ENCODE measurements at regions not wholly inside any gene's neighbourhood (a gene's known extent, or its start where the extent isn't known, plus 50 kb on each side); places are given as distances from the start of the nearest gene placed in this dataset.
"Not testable (repeated sequence)": the region's sequence is repeated elsewhere in the genome, so short reads cannot be mapped to it uniquely, and the experiment has no call there.

- Histone ChIP-seq H3K36me3 (ENCODE audit: insufficient read depth, low read length) (no peaks in the 10 kb centered on the region), H3K4me1 (ENCODE audit: control insufficient read depth, insufficient read depth, low read length, unreplicated experiment) (no peaks in the 10 kb centered on the region), H3K79me2 (ENCODE audit: control insufficient read depth, insufficient read depth, low read length, unreplicated experiment) (no peaks in the 10 kb centered on the region), H3K4me3 (ENCODE audit: low read depth, low read length) (no peak overlapping the region), H2AFZ (ENCODE audit: low read length, unreplicated experiment) (no peak overlapping the region), H3K27me3 (ENCODE audit: insufficient read depth, low read length) (no peaks in the 10 kb centered on the region), H3K27ac (ENCODE audit: low read depth, low read length) (no peak overlapping the region)
Observed at GRCh38 chr14:44453433-44454171, 53.5 kb downstream of the FSCB start.

GRCh38 chr14:44450232-44450631 is 56.9 kb downstream of the FSCB start:
- H3K79me2 ChIP-seq (ENCODE audit: control insufficient read depth, insufficient read depth, low read length, unreplicated experiment); H3K36me3 ChIP-seq (ENCODE audit: insufficient read depth, low read length); H3K27me3 ChIP-seq (ENCODE audit: insufficient read depth, low read length); H3K27ac ChIP-seq (ENCODE audit: low read depth, low read length); H3K4me1 ChIP-seq (ENCODE audit: control insufficient read depth, insufficient read depth, low read length, unreplicated experiment); H3K4me3 ChIP-seq (ENCODE audit: low read depth, low read length); H2AFZ ChIP-seq (ENCODE audit: low read length, unreplicated experiment): not testable (repeated sequence)

- no peak overlapping the region for H3K4me3 ChIP-seq (ENCODE audit: low read depth, low read length)
- no peaks in the 10 kb centered on the region for H3K27me3 ChIP-seq (ENCODE audit: insufficient read depth, low read length)
- no peaks in the 10 kb centered on the region for H3K36me3 ChIP-seq (ENCODE audit: insufficient read depth, low read length)
- no peak overlapping the region for H3K27ac ChIP-seq (ENCODE audit: low read depth, low read length)
- no peaks in the 10 kb centered on the region for H3K4me1 ChIP-seq (ENCODE audit: control insufficient read depth, insufficient read depth, low read length, unreplicated experiment)
- no peak overlapping the region for H2AFZ ChIP-seq (ENCODE audit: low read length, unreplicated experiment)
- no peaks in the 10 kb centered on the region for H3K79me2 ChIP-seq (ENCODE audit: control insufficient read depth, insufficient read depth, low read length, unreplicated experiment)
Observed at GRCh38 chr14:44449680-44450079, 57.4 kb downstream of the FSCB start.

- Histone ChIP-seq H3K36me3 (ENCODE audit: insufficient read depth, low read length) (no peaks in the 10 kb centered on the region), H2AFZ (ENCODE audit: low read length, unreplicated experiment) (no peak overlapping the region), H3K4me1 (ENCODE audit: control insufficient read depth, insufficient read depth, low read length, unreplicated experiment) (no peaks in the 10 kb centered on the region), H3K27ac (ENCODE audit: low read depth, low read length) (no peak overlapping the region), H3K4me3 (ENCODE audit: low read depth, low read length) (no peak overlapping the region), H3K79me2 (ENCODE audit: control insufficient read depth, insufficient read depth, low read length, unreplicated experiment) (no peaks in the 10 kb centered on the region), H3K27me3 (ENCODE audit: insufficient read depth, low read length) (no peaks in the 10 kb centered on the region)
Observed at GRCh38 chr14:44448951-44449358, 58.1 kb downstream of the FSCB start.

GRCh38 chr14:44446965-44447364 is 60.1 kb downstream of the FSCB start:
- H3K27ac ChIP-seq (ENCODE audit: low read depth, low read length) = no peak overlapping the region
- no peaks in the 10 kb centered on the region for H3K36me3 ChIP-seq (ENCODE audit: insufficient read depth, low read length)
- no peak overlapping the region for H2AFZ ChIP-seq (ENCODE audit: low read length, unreplicated experiment)
- H3K4me1 ChIP-seq (ENCODE audit: control insufficient read depth, insufficient read depth, low read length, unreplicated experiment) = no peaks in the 10 kb centered on the region
- H3K79me2 ChIP-seq (ENCODE audit: control insufficient read depth, insufficient read depth, low read length, unreplicated experiment) = no peaks in the 10 kb centered on the region
- no peak overlapping the region for H3K4me3 ChIP-seq (ENCODE audit: low read depth, low read length)
- no peaks in the 10 kb centered on the region for H3K27me3 ChIP-seq (ENCODE audit: insufficient read depth, low read length)

GRCh38 chr14:44444454-44444853 is 62.6 kb downstream of the FSCB start:
- H3K27me3 ChIP-seq (ENCODE audit: insufficient read depth, low read length) = no peaks in the 10 kb centered on the region
- no peaks in the 10 kb centered on the region for H3K79me2 ChIP-seq (ENCODE audit: control insufficient read depth, insufficient read depth, low read length, unreplicated experiment)
- H3K36me3 ChIP-seq (ENCODE audit: insufficient read depth, low read length) = no peaks in the 10 kb centered on the region

GRCh38 chr14:44438936-44439335 is 68.1 kb downstream of the FSCB start:
- Histone ChIP-seq H3K27ac (ENCODE audit: low read depth, low read length) (no peak overlapping the region), H3K36me3 (ENCODE audit: insufficient read depth, low read length) (no peaks in the 10 kb centered on the region), H3K27me3 (ENCODE audit: insufficient read depth, low read length) (no peaks in the 10 kb centered on the region), H3K4me1 (ENCODE audit: control insufficient read depth, insufficient read depth, low read length, unreplicated experiment) (no peaks in the 10 kb centered on the region), H3K4me3 (ENCODE audit: low read depth, low read length) (no peak overlapping the region), H2AFZ (ENCODE audit: low read length, unreplicated experiment) (no peak overlapping the region), H3K79me2 (ENCODE audit: control insufficient read depth, insufficient read depth, low read length, unreplicated experiment) (no peaks in the 10 kb centered on the region)

More at GRCh38 chr14:44444454-44444853, 62.6 kb downstream of the FSCB start:
- no peak overlapping the region for H3K27ac ChIP-seq (ENCODE audit: low read depth, low read length)
- no peak overlapping the region for H3K4me3 ChIP-seq (ENCODE audit: low read depth, low read length)
- no peak overlapping the region for H2AFZ ChIP-seq (ENCODE audit: low read length, unreplicated experiment)
- H3K4me1 ChIP-seq (ENCODE audit: control insufficient read depth, insufficient read depth, low read length, unreplicated experiment) = no peaks in the 10 kb centered on the region

- Histone ChIP-seq H3K27me3 (ENCODE audit: insufficient read depth, low read length) (no peaks in the 10 kb centered on the region), H3K4me1 (ENCODE audit: control insufficient read depth, insufficient read depth, low read length, unreplicated experiment) (no peaks in the 10 kb centered on the region), H2AFZ (ENCODE audit: low read length, unreplicated experiment) (no peak overlapping the region), H3K27ac (ENCODE audit: low read depth, low read length) (no peak overlapping the region), H3K36me3 (ENCODE audit: insufficient read depth, low read length) (no peaks in the 10 kb centered on the region), H3K4me3 (ENCODE audit: low read depth, low read length) (no peak overlapping the region), H3K79me2 (ENCODE audit: control insufficient read depth, insufficient read depth, low read length, unreplicated experiment) (no peaks in the 10 kb centered on the region)
Observed at GRCh38 chr14:44438221-44438620, 68.9 kb downstream of the FSCB start.

- Histone ChIP-seq H3K79me2 (ENCODE audit: control insufficient read depth, insufficient read depth, low read length, unreplicated experiment) (no peaks in the 10 kb centered on the region), H3K36me3 (ENCODE audit: insufficient read depth, low read length) (no peaks in the 10 kb centered on the region), H3K4me3 (ENCODE audit: low read depth, low read length) (no peak overlapping the region), H2AFZ (ENCODE audit: low read length, unreplicated experiment) (no peak overlapping the region), H3K27ac (ENCODE audit: low read depth, low read length) (no peak overlapping the region), H3K4me1 (ENCODE audit: control insufficient read depth, insufficient read depth, low read length, unreplicated experiment) (no peaks in the 10 kb centered on the region), H3K27me3 (ENCODE audit: insufficient read depth, low read length) (no peaks in the 10 kb centered on the region)
Observed at GRCh38 chr14:44436458-44436857, 70.6 kb downstream of the FSCB start.

- no peaks in the 10 kb centered on the region for H3K36me3 ChIP-seq (ENCODE audit: insufficient read depth, low read length)
- no peak overlapping the region for H3K27ac ChIP-seq (ENCODE audit: low read depth, low read length)
- no peaks in the 10 kb centered on the region for H3K27me3 ChIP-seq (ENCODE audit: insufficient read depth, low read length)
- no peak overlapping the region for H2AFZ ChIP-seq (ENCODE audit: low read length, unreplicated experiment)
- no peaks in the 10 kb centered on the region for H3K79me2 ChIP-seq (ENCODE audit: control insufficient read depth, insufficient read depth, low read length, unreplicated experiment)
- no peak overlapping the region for H3K4me3 ChIP-seq (ENCODE audit: low read depth, low read length)
- no peaks in the 10 kb centered on the region for H3K4me1 ChIP-seq (ENCODE audit: control insufficient read depth, insufficient read depth, low read length, unreplicated experiment)
Observed at GRCh38 chr14:44428231-44428945, 78.7 kb downstream of the FSCB start.

GRCh38 chr14:44422699-44423098 is 84.4 kb downstream of the FSCB start:
- Histone ChIP-seq H3K27ac (ENCODE audit: low read depth, low read length) (no peak overlapping the region), H3K4me3 (ENCODE audit: low read depth, low read length) (no peak overlapping the region), H2AFZ (ENCODE audit: low read length, unreplicated experiment) (no peak overlapping the region), H3K36me3 (ENCODE audit: insufficient read depth, low read length) (no peaks in the 10 kb centered on the region), H3K79me2 (ENCODE audit: control insufficient read depth, insufficient read depth, low read length, unreplicated experiment) (no peaks in the 10 kb centered on the region), H3K4me1 (ENCODE audit: control insufficient read depth, insufficient read depth, low read length, unreplicated experiment) (no peaks in the 10 kb centered on the region), H3K27me3 (ENCODE audit: insufficient read depth, low read length) (no peaks in the 10 kb centered on the region)

Data from ACC112 (cell line).